Lower leg skin (tissue), 4 donors: ENCODE measurements at regions not wholly inside any gene's neighbourhood (a gene's known extent, or its start where the extent isn't known, plus 50 kb on each side); places are given as distances from the start of the nearest gene placed in this dataset.

Experiments
- DNase-seq, 2 donors: peaks; one replicate each; pipeline ENCODE4 v3.0.0-alpha.2; 2019; ENCODE audit warnings: low spot score in 2 of 2
- H3K4me3 ChIP-seq: fragments of 200-600 bp; sonication (generic); 2 replicates; pipeline ENCODE4 v1.5.1; 2017; ENCODE audit warnings: mild to moderate bottlenecking, low read depth; ENCODE audit not compliant: poor library complexity, severe bottlenecking
- POLR2A ChIP-seq, 2 donors: fragments of 450-650 bp; IDR thresholded peaks; one replicate each; pipeline ENCODE4 v1.6.1; 2016 to 2017; ENCODE audit warnings: antibody characterized with exemption in 2 of 2, mild to moderate bottlenecking in 1 of 2, moderate library complexity in 1 of 2
- WGBS, 2 donors: methylation state at CpG; one replicate each; pipeline ENCODE4 v1.1.5; 2018; 5-methylcytosine and 5-hydroxymethylcytosine counted together
- intact Hi-C: fragments of 100-400 bp; cut with DNase I; formaldehyde crosslinking; loops from one replicate; pipeline ENCODE4 v1.15.0; 2023; ENCODE audit warnings: low total_unique reads
- TF ChIP-seq, protein P1 (sequence below), 3 donors: fragments of 450-650 bp; IDR thresholded peaks; one replicate each; pipeline ENCODE4 v1.5.1; 2016; ENCODE audit warnings: antibody characterized with exemption in 3 of 3, mild to moderate bottlenecking in 3 of 3, moderate library complexity in 2 of 3

DNA sequence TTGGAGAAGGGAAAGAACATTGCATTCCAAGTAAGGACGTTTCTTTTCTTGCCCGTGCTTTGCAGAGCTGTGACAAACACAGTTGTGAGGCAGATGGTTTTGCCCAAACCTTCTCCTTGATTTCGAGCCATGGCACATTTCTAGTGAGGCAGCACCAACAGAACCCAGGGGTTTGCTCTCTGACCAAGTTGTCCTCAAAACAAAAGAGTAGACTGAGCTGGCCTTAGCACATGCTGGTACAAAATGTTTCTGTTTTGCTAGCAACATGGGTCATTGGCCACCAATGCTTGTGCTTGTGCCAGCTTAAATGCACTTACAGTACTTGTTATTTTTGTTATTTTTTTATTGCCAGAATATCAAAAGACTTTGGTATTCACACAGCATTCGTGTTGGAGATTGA is 328.8 kb downstream of the GADD45G start:
- DNase-seq = peak; percentile 53 to 75
- TF ChIP-seq POLR2A (IDR thresholded peaks at IDR 0.05) = no peak
- TF ChIP-seq, protein P1, sequence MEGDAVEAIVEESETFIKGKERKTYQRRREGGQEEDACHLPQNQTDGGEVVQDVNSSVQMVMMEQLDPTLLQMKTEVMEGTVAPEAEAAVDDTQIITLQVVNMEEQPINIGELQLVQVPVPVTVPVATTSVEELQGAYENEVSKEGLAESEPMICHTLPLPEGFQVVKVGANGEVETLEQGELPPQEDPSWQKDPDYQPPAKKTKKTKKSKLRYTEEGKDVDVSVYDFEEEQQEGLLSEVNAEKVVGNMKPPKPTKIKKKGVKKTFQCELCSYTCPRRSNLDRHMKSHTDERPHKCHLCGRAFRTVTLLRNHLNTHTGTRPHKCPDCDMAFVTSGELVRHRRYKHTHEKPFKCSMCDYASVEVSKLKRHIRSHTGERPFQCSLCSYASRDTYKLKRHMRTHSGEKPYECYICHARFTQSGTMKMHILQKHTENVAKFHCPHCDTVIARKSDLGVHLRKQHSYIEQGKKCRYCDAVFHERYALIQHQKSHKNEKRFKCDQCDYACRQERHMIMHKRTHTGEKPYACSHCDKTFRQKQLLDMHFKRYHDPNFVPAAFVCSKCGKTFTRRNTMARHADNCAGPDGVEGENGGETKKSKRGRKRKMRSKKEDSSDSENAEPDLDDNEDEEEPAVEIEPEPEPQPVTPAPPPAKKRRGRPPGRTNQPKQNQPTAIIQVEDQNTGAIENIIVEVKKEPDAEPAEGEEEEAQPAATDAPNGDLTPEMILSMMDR (IDR thresholded peaks at IDR 0.05) = no peak
- H3K4me3 ChIP-seq = no peak overlapping the region
- intact Hi-C loops = no loop called here
- whole genome bisulfite sequencing, 2 donors = 57 to 70% methylated on average over 4 of the region's 4 CpGs

DNA sequence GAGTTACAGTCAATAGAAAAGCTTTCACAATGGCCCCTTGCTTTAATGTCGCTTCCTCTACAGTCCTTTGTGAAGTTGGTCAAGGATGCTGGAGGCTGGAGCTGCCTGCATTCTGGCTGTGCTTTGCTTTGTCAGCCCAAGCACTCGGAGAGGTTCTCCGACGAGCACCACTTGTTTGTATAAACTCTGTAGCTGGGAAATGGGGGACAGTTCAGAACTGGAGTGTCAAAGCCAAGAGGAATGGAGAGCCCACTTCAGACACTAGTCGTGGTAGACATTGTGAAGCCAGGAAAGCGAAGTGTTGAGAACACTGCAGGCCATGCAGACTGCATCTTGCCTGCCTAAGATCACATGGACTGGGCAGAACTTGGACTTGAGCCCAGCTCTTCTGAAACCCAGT is 330.3 kb downstream of the GADD45G start:
- 91 to 95% methylated on average over 6 of the region's 6 CpGs for WGBS, 2 donors
- intact Hi-C loops = no loop called here
- no peak overlapping the region for H3K4me3 ChIP-seq
- peak in 1 of 2 donors; percentile 72 for DNase-seq
- TF ChIP-seq POLR2A (IDR thresholded peaks at IDR 0.05) = no peak
- TF ChIP-seq, protein P1 (IDR thresholded peaks at IDR 0.05) = no peak

DNA sequence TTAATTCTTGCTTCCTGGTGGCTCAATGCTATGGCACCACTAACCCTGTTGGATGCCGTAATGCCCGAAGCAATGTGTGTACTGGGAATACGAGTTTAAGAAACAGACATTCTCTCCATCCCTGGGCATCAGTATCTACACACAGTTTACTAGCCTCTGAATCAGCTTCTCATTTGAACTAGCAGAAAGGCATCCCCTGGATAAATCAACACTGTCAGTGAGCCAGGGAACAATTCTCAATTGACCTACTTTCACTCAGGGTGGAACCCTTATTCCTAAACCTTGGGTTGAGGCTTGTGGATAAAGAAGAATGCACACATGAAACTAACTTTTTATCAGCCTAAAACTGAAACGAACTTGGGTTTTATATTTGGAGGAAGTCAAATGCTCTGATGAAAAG is 331.0 kb downstream of the GADD45G start:
- H3K4me3 ChIP-seq = no peak overlapping the region
- no peak for TF ChIP-seq POLR2A (IDR thresholded peaks at IDR 0.05)
- TF ChIP-seq, protein P1 (IDR thresholded peaks at IDR 0.05) = no peak
- intact Hi-C loops = no loop called here
- 29 to 35% methylated on average over 4 of the region's 4 CpGs for WGBS, 2 donors
- DNase-seq = peak; percentile 39 to 57

DNA sequence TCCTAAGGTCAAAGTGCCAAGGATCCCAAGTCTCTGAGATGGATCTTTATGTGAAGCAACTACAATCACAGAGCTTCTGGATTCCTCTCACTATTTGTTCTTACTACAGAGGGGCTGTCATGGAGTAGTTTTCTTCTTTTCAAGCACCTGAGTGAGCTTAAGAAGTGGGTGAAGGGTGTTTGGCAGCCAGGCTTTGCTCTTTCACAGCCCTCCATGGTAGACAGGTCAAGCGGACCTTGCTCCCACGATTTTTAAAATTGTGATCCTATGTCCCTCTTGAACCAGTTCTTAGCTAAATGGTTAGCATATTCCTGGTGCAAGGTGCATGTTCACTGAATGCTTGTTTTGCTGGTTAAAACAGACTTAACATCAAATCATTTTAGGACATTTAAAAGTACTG is 332.2 kb downstream of the GADD45G start:
- intact Hi-C loops = no loop called here
- TF ChIP-seq, protein P1 (IDR thresholded peaks at IDR 0.05) = no peak
- no peak for TF ChIP-seq POLR2A (IDR thresholded peaks at IDR 0.05)
- 86 to 91% methylated on average over 2 of the region's 2 CpGs for WGBS, 2 donors
- peak in 1 of 2 donors; percentile 42 for DNase-seq
- H3K4me3 ChIP-seq = no peak overlapping the region

DNA sequence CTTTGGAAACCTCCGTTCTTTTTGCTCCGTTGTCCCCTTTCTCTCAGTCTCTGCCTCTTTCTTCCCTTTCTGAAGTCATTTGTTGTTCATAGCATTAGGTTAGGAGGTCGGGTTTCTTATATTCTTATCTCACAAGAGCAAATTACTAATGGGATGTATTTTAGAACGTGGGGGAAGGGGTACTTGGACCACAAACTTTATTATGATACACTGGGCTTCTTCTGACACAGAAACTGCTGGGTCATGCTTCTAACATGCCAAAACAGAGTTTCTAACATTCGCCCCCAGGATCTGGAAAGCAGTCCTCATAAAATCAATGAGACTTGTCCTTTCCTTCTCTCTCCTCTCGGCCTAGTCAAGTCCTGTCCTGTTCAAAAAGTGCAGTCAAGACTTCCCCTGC is 334.4 kb downstream of the GADD45G start:
- no peak for DNase-seq
- intact Hi-C loops = no loop called here
- 59 to 68% methylated on average over 6 of the region's 6 CpGs for WGBS, 2 donors
- TF ChIP-seq POLR2A (IDR thresholded peaks at IDR 0.05) = no peak
- TF ChIP-seq, protein P1 (IDR thresholded peaks at IDR 0.05) = no peak
- no peak overlapping the region for H3K4me3 ChIP-seq

DNA sequence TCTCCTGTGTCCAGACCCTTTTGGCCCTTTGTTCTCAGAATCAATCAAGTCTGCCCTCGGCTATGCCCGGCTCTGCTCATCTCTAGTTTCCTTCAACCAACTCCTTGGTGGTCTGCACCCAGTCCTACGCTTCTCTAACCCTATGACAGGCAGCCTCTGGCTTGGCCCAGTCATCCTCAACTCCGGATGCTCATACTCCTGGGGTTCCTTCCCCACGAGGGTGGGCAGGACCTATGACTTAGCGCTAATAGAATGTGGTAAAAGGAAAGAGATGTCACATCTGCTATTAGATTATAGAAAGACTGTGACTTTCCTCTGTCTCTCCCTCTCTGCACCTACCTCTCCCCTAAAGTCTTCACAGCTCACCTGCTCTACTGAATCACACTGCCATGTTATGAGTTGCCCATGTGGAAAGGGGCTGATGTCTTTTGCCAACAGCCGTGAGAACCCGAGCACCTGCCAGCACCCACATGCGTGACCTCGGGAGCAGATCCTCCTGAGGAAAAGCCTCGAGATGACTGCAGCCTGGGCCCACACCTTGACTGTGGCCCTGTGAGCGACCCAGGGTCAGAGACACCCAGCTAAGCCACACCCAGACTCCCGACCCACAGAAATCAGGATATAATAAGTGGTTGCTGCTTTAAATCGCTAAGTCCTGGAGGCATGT is 334.9 kb downstream of the GADD45G start:
- TF ChIP-seq, protein P1 (IDR thresholded peaks at IDR 0.05) = no peak
- no peak for TF ChIP-seq POLR2A (IDR thresholded peaks at IDR 0.05)
- WGBS, 2 donors = 68 to 76% methylated on average over 14 of the region's 14 CpGs
- peak in 1 of 2 donors; percentile 56 for DNase-seq
- intact Hi-C loops = no loop called here
- H3K4me3 ChIP-seq = no peak overlapping the region
